ENCODE measurements at regions not wholly inside any gene's neighbourhood (a gene's known extent, or its start where the extent isn't known, plus 50 kb on each side); places are given as distances from the start of the nearest gene placed in this dataset.
"Not testable (repeated sequence)": the region's sequence is repeated elsewhere in the genome, so short reads cannot be mapped to it uniquely, and the experiment has no call there.

GRCh38 chr1:189726806-189727205, 750.9 kb downstream of the BRINP3 start:
- no peak for DNase-seq

DNA sequence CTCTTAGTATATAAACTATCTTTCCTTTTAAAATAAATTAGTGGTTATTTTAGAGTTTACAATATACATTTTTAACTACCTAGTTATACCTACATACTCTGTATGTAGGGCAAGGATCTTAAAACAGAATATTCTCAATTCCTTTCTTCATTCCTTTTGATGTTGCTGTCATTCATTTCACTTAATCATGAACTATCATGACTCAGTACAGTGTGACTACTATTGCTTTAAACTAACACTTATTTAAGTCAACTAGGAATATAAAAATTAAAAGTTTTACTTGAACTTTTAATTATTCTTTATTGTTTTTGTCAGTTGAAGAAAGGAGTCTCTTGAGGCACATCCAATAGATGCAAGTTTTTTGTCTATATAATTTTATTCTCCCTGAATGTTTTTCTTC, 726.4 kb downstream of the BRINP3 start:
- no peak for DNase-seq

- no peak for DNase-seq
Observed at GRCh38 chr1:189752461-189752995, 725.1 kb downstream of the BRINP3 start.

DNA sequence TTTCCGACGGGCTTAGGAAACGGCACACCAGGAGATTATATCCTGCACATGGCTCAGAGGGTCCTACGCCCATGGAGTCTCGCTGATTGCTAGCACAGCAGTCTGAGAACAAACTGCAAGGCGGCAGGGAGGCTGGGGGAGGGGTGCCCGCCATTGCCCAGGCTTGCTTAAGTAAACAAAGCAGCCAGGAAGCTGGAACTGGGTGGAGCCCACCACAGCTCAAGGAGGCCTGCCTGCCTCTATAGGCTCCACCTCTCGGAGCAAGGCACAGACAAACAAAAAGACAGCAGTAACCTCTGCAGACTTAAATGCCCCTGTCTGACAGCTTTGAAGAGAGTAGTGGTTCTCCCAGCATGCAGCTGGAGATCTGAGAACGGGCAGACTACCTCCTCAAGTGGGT, 722.6 kb downstream of the BRINP3 start:
- DNase-seq, result not testable (repeated sequence)

DNA sequence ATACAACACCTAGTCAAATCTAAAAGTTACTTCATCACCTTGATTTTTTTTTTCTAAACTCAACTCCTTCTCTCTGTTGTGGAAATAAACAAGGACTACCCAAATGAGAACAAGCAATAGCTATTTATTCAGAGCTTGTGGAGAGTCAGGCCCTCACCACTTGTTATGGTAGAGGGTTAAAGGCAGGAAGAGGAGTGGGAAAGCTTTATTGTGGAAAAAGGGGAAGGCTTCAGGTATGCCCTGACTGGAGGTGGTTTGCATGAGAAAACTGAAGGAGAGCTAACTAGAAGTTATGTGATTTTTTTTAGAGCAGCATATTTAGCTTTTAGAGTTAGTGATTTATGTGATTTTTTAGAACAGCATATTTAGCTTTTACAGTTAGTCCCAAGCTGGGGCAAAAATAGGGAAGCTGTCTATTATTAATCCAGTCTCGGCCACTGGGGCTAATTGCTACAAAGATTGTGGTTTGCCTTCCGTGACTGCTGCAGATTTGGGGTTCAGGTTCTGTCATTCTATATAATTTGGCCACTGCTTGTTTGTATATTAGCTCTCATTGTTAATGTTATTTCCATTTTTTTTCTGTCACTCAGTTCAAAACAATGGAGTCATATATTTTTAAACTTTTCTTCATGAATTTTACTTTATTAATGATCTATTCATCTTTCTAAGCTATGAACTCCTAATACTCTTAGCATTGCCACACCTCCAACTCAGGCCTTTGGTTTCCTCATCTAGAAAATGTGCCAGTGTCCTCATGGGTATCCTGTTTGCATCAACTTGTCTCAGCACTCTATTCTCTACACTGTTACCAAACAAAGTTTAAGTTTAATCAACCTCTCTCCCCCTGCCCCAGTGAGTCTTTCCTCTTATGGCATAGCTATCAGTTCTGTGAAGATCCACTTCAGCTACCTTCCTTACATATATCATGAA, 713.0 kb downstream of the BRINP3 start:
- no peak for DNase-seq

GRCh38 chr1:189769448-189769847, 708.2 kb downstream of the BRINP3 start:
- no peak for DNase-seq

DNA sequence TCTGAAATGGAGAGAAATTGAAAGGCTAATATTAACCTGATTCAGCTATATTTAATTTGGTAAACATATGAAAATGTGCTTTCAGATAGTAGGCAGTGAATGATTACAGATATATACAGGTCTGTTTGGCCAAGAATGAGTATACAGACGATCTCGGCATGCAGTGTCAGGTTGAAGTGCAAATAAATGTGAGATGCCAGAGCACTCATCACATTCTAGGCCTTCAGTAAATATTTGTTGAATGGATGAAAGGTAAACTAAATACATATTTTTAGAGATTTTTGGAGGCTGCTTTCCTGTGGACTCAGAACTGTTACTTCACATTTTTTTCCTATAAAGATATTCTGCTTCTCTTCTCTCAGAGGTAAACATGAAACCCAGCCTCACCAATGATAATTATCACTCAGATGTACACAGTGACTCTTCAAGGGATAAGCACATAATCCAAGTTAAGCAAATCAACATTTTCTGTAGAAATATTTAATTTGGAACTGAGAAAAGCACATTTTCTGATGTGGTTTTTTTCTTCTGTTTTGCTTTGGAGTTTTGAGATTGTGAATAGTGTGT, 702.9 kb downstream of the BRINP3 start:
- no peak for DNase-seq

- DNase-seq, result no peak
Observed at GRCh38 chr1:189775343-189775742, 702.3 kb downstream of the BRINP3 start.

- no peak for DNase-seq
Observed at GRCh38 chr1:189779034-189779433, 698.6 kb downstream of the BRINP3 start.

GRCh38 chr1:189782295-189782694, 695.4 kb downstream of the BRINP3 start:
- DNase-seq, result no peak

DNA sequence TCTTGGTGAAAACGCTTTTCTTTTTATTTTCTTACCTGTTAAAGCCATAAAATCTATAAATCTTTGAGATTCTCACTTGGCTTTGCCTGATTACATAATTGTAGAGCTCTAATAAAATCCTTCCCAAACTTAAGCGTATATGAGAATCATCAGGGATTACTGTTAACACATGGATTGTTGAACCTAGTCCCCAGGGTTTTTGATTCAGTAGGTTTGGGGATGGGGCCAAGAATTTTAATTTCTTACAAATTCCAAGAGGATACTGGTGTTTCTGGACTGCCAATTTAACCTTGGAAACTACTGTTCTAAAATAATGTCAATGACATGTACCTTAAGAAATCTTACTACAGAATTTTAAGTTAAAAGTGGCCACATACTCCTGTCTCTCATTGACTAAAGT, 694.2 kb downstream of the BRINP3 start:
- no peak for DNase-seq

GRCh38 chr1:189786761-189787160, 690.9 kb downstream of the BRINP3 start:
- DNase-seq, result no peak

GRCh38 chr1:189787201-189787600, 690.5 kb downstream of the BRINP3 start:
- no peak for DNase-seq

GRCh38 chr1:189790335-189790734, 687.3 kb downstream of the BRINP3 start:
- no peak for DNase-seq

GRCh38 chr1:189803364-189803763, 674.3 kb downstream of the BRINP3 start:
- no peak for DNase-seq

DNA sequence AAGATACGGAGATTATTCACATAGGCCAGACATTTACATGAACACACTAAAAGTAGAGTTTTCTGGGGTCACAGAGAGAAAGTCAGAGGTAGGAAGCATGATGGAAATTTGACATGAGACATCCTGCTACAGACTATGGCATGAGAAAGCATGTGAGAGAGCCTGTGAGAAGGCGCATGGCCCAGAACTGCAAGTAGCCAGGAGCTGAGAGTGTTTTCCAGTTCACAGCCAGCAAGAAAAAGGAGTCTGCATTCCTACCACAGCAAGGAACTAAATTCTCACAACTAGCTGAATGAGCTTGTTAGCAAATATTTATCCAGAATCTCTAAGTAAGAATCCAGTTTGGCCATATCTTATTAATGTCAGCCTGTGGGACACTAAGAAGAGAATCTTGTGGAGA, 673.3 kb downstream of the BRINP3 start:
- DNase-seq, result no peak

GRCh38 chr1:189805735-189806134, 671.9 kb downstream of the BRINP3 start:
- DNase-seq, result no peak

DNA sequence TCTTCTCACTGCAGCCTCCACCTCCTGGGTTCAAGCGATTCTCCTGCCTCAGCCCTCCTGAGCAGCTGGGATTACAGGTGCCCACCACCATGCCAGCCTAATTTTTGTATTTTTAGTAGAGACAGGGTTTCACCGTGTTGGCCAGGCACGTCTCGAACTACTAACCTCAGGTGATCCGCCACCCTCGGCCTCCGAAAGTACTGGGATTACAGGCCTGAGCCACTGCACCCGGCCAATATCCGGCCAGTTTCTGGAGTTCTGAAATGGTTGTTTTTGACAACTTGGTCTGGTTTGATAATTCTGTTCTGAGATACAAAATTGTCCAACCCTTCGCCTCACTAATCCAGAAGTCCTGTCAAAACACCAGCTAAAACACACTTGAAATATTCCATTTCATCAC, 667.0 kb downstream of the BRINP3 start:
- DNase-seq, result not testable (repeated sequence)

GRCh38 chr1:189811960-189812359, 665.7 kb downstream of the BRINP3 start:
- DNase-seq, result no peak

GRCh38 chr1:189816558-189816957, 661.1 kb downstream of the BRINP3 start:
- no peak for DNase-seq

DNA sequence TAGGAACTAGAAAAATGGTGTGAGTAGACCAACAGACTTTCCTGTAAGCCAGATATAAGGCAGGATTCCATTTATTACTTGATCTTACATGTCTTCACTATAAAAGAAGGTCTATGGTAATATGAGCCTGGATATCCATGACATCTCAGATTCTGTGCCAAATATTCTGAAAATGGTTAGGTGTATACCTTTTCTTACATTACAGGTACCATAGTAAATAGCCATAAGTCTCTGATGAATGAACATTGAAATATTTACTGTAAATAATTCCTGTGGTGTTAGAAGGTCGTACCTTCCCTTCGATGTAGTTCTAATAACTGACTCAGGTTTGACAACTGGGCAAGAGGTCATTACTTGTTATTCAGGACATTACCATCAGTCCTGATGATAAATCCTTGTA, 657.9 kb downstream of the BRINP3 start:
- no peak for DNase-seq

- DNase-seq, result no peak
Observed at GRCh38 chr1:189821833-189822232, 655.8 kb downstream of the BRINP3 start.

DNA sequence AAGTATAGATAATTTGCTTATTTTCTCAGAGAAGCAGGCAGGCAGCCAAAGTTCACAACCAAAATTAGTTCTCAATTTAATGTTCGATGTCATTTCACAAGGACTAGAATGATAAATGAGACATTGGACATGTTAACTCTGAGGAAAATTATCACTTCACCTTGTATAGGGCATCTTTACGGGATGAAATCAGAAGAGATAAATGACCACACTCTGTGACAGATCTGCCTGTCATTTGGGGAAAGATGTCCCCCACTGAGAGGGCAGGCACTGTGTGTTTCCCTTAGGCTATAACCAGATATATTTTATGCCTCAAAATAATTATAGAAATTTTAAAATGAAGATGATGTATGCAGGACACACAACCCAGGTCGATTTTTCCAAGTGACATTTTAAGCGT, 642.9 kb downstream of the BRINP3 start:
- DNase-seq, result no peak

- DNase-seq, result no peak
Observed at GRCh38 chr1:189847613-189848012, 630.1 kb downstream of the BRINP3 start.
